HK-2 (cell line): ENCODE measurements at regions not wholly inside any gene's neighbourhood (a gene's known extent, or its start where the extent isn't known, plus 50 kb on each side); places are given as distances from the start of the nearest gene placed in this dataset.
"Not testable (repeated sequence)": the region's sequence is repeated elsewhere in the genome, so short reads cannot be mapped to it uniquely, and the experiment has no call there.

ENCODE experiments used
- DNase-seq: peaks from one replicate; pipeline ENCODE4 v3.0.0-alpha.2; 2018; ENCODE audit not compliant: unreplicated experiment

DNA sequence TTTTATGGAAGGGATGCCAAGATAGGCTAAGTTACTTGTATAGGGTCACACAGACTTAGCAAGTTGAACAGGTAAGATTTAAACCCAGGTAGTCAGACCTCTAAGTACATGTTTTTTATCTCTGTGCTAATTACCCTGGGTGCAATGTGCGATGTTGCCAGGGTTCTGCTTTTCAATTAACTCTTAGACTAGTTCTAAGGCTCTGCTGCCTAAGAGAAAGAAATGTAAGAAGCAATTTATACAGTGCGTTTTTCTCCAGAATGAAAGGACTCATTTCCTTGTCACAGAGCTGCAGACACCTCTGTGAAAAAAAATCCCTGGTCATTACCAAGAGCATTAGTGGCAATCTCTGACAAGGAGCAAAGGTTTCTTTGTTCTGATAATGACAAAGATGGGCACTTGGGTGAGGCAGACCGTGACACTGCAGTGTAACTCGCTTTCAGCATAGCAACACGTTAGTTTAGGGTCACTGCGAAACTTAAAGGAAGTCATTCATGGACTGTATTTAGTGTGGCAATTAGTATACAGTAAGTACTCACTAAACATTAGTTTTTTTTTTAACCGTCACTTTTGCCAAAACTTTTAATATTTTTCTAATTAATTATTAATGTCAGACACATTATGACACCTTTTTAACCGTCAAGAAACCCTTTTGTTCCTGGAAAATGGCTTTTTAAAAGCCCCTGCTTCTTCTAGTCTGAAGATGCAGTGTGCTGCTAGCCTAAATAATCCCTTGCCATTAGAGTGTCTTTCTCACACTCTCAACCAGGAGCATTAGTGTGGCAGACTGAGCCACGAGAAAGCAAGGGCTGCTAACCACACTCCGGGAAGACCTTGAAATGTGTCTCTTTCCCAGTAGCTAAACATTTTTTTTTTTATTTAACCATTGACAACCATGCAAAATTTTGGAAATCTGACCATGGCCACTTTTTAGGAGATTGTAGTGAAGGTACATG is 520.0 kb upstream of the C9orf72 start:
- DNase-seq, result no peak

DNA sequence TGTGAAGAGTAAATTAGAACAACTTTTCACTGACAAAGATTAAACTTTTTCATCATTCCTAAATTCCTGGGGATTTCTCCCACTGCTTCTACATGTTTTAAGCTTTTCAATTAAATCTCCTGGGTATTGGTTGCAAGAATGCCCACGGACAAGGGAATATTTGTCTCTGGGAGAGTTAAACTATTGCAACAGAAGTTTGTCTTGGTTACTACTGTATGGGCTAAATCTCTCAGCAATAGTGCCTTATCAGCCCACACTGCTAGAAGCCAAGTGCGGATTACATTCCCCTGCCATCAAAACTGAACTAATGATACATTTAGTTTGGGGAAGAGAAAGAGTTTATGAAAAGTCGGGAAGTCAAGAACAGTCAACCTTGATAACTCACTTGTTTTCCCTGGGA is 528.2 kb upstream of the C9orf72 start:
- no peak for DNase-seq

DNA sequence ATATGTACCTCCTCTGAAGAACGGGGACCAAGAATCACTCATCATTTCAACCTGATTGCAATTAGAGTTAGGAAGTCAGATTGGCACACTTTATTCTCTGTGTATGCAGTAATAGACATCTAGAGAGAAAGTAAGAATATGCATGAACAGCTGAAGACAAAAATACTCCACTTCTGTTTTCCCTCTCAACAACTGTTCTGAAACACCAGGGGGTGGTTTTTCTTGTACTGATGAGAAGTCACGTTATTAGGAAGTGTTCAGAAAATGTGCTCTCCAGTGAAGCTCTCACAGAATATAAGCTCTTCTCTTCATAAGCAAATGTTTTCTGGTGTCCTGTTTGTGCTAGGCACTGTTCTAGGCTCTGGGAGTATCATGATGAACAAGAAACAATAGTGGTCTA is 531.7 kb upstream of the C9orf72 start:
- no peak for DNase-seq

DNA sequence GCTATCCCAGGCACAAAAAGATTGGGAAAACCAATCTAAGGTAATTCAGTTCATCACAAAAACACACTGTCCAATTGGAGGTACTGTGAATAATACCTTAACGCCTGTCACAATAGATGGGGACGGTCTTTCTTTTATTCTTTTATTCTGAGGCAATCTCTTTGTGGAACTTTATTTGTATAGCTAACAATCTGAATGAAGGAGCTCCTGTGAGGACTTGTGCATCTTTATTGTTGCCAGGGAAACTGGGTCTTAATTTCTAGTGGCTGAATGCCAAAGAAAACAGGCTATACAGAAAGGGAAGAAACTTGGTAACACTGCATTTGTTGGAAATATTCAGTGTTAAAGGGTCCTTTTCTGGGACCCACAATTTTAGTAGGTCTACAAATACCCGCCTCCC is 546.9 kb upstream of the C9orf72 start:
- DNase-seq, result no peak

DNA sequence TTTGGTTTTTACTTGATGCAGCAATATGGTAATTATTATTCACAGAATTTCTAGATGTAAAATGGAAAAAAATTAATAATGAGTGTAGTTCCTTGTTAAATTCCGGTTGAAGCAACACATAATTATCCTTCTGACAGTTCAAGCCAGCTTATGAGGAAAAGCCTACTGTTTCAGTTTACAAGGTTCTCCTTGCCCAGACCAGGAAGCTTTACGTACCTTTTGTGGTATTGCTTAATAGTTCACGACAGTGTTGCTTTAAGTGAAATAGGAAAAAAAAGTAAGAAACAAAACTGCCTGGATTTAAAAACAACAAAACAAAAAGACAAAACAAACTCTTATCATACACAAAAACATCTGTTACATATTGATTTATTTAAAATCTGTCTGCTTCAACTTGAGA is 547.3 kb upstream of the C9orf72 start:
- DNase-seq, result no peak

DNA sequence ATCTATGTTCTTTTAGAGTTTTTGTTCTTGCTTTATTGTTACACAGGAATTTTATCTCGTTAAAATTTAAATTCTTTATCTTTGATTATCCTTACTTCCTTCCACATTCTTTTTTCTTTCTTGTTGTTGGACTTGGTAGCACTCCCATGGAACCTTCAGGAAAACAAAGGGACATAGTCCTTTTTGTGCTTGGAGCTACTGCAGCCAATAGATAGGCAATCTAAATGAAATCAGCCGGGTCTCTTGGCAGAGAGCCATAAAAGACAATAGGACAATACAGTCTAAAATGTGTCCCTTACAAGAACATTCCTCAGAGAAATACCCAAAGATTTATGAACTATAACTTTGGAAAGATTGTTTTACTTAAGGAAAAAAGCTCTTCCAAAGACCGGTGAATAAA is 548.1 kb upstream of the C9orf72 start:
- DNase-seq, result no peak

DNA sequence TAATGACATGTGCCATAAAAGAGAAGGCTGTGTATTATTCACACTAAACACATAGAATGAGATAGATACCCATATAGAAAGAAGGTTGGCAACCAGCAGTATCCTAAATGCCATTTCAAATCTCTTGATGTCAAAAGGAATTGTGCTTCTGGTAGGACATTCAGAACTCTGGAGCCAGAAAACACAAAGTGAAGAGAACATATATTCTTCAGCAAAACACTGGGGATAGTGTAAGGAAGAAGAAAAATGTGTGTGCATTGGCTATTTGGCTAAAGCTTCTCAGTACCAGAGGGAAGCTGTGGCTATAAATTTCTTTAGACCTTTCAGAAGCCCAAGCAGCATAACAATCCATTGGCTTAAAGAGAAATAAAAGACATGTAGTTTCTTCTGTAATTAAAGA is 551.6 kb upstream of the C9orf72 start:
- DNase-seq, result no peak

DNA sequence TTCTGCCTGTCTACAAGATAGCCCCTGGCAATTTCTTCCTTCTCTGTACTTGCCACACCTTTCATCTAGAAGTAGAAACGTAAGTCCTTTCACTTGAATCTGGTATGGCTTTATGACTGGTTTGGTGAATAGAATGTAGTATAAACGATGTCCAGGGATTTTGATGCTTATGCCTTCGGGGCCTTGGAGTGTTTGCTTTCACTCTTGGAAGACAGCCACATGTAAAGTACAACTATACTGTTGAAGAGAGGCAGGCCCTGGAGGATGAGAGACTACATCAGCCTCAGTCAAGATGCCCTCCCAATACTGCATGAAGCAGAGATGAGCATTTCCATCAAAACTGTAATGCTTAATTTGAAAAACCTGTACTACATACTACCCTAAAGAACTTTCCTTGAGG is 553.8 kb upstream of the C9orf72 start:
- DNase-seq, result no peak

DNA sequence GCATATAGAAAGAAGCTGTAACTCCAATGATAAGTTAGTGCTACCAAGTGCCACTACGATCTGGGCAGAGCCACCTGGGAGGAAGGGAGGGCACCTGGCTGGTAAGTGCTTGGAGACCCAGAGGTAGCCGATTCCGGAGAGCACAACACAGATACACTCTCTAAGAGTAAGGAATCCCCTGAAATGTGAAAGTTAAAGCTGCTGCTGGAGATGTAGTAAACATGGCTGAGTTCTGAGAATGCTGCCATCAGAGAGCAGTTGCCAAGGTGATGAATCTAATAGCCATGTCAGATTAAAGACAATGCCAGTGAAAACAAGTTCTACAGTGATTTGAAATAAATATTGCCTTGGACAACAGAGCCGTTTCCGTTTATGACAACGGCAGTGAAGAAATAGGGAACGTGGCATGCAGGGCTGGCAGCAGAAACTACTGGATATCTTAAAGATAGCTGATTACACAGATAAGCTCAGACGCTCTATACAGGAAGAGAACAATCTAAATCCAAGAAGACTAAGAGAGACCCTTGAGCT is 561.2 kb upstream of the C9orf72 start:
- DNase-seq, result no peak

DNA sequence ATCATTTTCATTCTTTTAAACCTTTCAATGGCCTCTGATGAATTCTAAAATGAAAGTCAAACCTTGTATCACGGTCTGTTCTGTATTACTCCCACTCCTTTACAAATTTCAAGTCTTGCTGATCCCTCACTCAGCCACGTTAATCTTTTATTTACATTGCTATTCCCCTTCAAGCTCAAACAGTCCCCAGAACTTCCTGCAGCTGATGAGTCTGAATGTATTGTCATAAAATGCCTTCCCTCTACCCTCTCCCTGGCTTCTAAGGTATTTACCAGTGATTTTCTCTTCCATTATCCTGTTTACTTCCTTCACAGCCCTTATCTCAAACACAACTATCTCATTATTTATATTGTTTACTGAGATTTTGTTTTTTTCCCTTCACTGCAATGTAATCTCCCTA is 562.3 kb upstream of the C9orf72 start:
- DNase-seq, result no peak

DNA sequence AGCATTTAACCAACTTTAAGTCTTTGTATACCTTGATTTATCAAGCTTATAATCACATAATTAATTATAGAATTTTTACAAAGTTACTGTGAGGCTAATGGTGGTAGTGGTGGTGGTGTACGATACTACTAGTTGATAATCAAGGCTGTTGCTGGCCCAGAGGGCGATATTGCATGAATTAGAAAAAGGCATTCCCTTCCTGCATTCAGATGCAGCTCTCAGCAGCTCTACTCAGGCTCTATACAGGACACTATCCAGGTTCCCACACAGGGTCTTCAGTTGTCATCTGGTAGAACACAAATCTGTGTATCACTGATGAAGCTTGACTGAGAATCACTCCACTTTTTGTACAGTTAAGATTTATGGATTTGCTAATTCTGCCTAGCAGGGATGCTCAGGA is 562.8 kb upstream of the C9orf72 start:
- DNase-seq, result no peak

DNA sequence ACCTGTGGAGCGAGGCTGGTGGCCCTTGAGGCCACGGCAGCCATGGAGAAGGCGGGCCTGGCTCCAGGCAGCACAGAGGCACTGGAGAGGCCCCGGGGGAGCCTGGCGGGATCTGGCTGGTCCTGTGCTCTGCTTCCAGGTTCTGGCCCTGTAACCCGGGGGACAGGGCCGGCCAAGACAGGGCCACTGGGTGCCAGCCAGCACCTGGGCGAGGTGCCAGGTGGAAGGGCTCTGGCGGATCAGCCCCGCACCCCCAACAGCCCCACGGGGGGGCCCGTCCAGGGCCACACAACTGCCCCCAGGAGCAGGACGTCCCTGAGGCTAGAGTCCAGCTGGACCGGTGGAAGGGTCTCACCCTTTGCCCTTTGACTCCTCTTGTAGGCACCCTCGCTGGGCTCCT is 574.1 kb upstream of the C9orf72 start:
- not testable (repeated sequence) for DNase-seq

DNA sequence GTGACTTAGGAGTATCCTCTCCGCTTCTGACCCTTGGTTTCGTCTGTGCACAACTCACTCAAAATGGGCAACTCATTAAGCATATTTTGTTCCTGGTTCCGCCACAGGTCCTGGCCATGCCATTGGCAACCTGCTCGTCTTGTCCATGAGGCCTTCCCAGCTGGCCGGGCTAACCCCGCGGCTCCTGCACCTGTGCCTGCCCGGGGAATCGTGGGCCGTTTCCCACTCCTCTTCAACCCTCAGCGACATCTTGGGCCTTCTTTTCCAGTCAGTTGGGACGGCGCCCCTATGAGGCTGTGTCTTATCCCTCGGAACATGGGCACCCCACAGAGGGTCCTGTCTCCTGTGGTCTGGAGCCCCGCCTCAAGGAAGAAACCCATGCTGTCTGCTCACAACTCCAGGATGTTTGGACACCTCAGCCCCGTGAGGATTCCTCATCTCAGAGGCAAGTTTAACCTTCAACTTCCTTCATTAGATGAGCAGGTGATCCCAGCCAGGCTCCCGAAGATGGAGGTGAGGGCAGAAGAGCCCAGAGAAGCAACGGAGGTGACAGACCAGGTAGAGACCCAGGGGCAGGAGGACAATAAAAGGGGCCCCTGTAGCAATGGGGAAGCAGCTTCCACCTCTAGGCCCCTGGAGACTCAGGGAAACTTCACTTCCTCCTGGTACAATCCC is 574.8 kb upstream of the C9orf72 start:
- not testable (repeated sequence) for DNase-seq

DNA sequence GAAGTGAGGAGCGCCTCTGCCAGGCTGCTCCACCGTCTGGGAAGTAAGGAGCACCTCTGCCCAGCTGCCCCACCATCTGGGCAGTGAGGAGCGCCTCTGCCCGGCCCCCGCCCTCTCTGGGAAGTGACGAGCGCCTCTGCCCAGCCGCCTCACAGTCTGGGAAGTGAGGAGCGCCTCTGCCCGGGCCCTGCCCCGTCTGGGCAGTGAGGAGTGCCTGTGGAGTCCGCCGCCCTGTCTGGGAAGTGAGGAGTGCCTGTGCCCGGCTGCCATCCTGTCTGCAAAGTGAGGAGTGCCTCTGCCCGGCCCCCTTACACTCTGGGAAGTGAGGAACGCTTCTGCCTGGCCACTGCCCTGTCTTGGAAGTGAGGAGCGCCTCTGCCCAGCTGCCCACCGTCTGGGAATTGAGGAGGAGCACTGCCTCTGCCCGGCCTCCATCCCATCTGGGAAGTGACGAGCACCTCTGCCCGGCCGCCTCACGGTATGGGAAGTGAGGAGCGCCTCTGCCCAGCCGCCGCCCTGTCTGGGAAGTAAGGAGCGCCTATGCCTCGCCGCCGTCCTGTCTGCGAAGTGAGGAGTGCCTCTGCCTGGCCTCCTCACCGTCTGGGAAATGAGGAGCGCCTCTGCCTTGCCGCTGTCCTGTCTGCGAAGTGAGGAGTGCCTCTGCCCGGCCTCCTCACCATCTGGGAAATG is 576.2 kb upstream of the C9orf72 start:
- not testable (repeated sequence) for DNase-seq

DNA sequence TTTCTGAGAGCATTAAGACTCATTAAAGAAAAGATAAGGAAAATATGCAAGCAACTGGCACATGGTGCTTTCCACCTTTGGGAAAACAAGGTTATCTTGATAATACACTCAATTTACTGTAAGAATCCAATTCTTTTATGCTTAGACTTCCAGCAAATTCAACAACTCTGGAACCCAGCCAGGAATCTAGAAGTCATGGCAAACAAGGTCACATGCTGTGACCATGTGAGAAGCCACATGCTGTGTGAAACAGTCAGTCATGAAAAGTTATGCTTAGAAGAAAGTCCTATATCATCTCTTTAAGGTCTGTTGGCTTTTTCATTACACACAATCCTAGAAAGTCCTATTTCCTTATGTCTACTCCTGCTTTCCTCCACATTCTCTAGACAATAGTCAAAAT is 581.8 kb upstream of the C9orf72 start:
- no peak for DNase-seq

DNA sequence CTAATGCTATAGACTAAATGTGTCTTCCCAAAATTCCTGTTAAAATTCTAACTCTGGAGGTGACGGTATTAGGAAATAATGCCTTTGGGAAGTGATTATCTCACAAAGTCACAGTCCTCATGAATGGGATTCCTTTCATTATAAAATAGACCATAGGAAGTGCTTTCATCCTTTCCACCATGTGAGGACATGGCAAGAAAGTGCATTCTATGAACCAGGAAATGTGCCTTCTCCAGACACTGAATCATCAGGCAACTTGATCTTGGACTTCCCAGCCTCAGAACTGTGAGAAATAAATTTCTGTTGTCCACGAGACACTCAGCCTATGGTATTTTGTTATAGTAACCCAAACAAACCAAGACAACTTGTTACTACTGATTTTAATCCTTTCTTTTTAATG is 582.4 kb upstream of the C9orf72 start:
- DNase-seq, result no peak

DNA sequence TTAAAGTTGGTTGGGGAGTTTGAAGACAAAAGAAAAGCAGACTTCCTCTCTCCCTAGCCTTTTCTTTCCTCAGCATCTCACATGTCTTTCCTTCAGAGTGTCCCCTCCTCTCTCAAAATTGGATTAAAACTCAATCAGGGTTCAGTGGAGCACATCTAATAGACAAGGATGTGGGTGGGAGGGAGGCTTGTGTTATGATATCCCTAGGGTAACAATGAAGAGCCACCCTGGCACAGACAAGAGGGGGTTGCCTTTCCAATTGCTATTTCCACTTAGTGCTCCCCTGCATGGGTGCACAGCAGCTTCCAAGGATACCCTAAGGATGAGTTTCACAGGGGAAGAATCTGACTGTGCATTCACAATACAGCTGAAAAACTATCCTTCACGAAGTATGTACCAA is 585.2 kb upstream of the C9orf72 start:
- DNase-seq, result no peak

DNA sequence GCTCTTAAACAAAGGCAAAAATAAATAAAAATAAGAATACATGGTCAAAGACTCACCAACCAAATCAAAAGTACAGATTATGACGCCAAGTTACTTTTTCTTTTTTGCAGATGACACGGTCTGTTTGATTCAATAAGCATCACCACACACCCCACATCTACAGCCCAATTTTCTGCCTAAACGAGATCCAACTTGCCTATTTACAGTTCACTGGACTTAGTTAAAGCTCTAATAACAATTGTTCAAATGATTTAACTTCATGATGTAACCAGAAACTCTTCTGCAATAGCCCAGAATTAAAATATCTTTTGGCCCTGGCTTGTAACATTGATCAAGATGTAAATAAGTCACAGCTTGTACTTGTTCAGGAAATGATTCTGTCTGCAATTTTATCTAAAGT is 590.3 kb upstream of the C9orf72 start:
- no peak for DNase-seq

DNA sequence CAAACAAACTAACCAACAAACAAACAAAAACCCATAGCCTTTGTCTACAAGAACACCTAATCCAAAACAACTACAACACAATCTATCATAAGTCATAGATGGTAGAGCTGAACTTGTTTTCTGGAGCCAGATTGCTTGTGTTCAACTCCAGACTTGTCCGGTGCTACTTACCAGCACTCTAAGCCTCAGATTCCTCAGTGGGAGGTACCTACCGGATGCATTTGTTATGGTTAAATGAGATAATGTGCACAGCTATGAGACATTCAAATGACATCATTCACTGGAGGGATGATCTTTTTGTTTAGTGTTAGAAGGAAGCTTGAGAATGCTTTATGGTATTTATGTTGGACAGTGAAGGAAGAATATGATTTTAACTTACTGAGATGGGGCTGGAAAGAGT is 592.9 kb upstream of the C9orf72 start:
- DNase-seq, result no peak

DNA sequence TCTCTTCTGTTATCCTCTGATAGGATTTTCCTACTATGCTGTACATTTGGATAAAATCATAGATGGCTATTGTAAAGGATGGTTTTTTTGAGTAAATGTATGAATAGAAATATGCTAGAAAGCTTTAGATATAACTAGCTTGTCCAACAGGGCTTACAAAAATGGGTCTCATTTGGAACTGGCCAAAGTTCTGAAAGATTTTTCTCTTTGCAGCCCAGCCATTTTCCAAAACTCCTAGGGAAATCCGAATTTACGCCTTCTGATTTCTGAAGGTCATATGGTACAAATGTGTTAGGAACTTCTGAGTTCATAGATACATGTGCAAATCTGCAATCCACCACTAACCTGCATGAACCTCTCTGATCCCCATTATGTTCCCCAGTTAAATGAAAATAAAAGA is 603.9 kb upstream of the C9orf72 start:
- DNase-seq, result no peak

DNA sequence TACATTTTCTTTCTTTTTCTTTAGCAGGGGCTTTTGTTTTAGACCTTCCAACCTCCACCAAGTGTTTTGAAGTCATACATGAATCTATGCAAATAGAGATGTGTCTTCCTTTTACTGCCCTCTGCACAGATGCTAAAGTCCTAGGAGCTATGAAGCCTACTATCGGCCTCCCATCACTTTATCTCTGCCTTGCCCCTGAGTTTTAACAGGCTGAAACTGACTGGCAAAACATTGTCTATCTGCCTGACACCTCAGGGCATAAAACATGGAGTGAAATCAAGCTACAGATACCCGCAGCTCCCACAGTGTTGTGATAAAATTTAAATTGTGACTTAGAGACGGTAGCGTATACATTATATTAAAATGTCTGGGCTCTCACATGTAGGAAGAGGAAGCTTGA is 604.6 kb upstream of the C9orf72 start:
- DNase-seq, result no peak

DNA sequence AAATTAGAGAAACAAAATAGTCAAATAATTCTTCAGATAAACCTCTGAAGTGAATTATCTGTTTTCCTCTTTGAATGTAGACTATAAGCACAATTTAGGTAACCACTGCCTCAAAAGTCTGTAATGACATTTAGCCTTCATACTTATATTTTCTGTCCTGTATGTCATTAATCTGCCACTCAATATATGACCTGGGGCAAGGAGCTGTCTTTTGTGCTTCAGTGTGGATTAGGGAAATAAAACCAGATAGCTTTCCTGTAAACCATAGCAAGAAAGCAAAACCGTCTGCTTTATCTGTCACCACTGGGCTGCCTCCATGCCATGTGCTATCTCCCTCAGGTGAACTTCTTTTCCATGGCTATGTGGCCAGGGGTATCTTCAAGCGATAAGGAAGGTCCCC is 606.6 kb upstream of the C9orf72 start:
- no peak for DNase-seq

DNA sequence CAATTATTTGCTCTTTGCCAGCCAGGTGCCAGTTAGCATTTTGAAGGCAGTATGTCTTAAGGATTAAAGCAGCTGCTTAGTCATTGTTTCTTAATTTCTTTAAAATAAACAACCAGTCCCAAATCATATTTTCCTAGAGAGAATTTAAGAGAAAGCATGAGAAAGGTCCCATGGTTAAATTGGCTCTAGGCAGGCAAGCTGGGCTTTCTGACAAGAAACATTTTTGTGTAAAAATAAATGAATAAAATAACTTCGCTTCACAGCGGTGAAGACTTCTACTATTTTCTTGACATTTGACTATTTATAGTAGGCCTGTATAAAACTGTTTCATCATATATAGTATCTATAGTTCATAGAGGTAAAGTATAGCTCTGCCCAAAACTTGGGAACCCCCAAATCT is 617.7 kb upstream of the C9orf72 start:
- DNase-seq, result no peak
